GM18868 (cell line): ENCODE measurements at regions not wholly inside any gene's neighbourhood (a gene's known extent, or its start where the extent isn't known, plus 50 kb on each side); places are given as distances from the start of the nearest gene placed in this dataset.

Experiments used
- ATAC-seq: cut with Tn5 transposase; IDR thresholded peaks from one replicate; pipeline ENCODE4 v1.9.1; 2021; ENCODE audit warnings: mild to moderate bottlenecking, moderate library complexity; ENCODE audit not compliant: unreplicated experiment

GRCh38 chr21:41037212-41037611 lies 130.7 kb upstream of the BACE2 start:
- no peak for ATAC-seq

GRCh38 chr21:41037936-41038335 lies 130.0 kb upstream of the BACE2 start:
- ATAC-seq: no peak

GRCh38 chr21:41043014-41043413 lies 124.9 kb upstream of the BACE2 start:
- no peak for ATAC-seq

- no peak for ATAC-seq
These were observed 122.3 kb upstream of the BACE2 start for GRCh38 chr21:41045534-41046268.

- no peak for ATAC-seq
These were observed 119.8 kb upstream of the BACE2 start for GRCh38 chr21:41048145-41048544.

GRCh38 chr21:41048623-41049022 lies 119.3 kb upstream of the BACE2 start:
- ATAC-seq: no peak

- no peak for ATAC-seq
These were observed 115.0 kb upstream of the BACE2 start for GRCh38 chr21:41052820-41053555.

- no peak for ATAC-seq
These were observed 113.9 kb upstream of the BACE2 start for GRCh38 chr21:41054018-41054578.

- ATAC-seq: no peak
These were observed 112.7 kb upstream of the BACE2 start for GRCh38 chr21:41055266-41055665.

- ATAC-seq: no peak
These were observed 108.1 kb upstream of the BACE2 start for GRCh38 chr21:41059871-41060270.

GRCh38 chr21:41061701-41062100 lies 106.3 kb upstream of the BACE2 start:
- ATAC-seq: no peak

GRCh38 chr21:41064334-41064791 lies 103.6 kb upstream of the BACE2 start:
- ATAC-seq: no peak

- ATAC-seq: no peak
These were observed 103.0 kb upstream of the BACE2 start for GRCh38 chr21:41064951-41065350.

- ATAC-seq: no peak
These were observed 102.4 kb upstream of the BACE2 start for GRCh38 chr21:41065539-41065938.

- no peak for ATAC-seq
These were observed 101.6 kb upstream of the BACE2 start for GRCh38 chr21:41066086-41066938.

- no peak for ATAC-seq
These were observed 100.3 kb upstream of the BACE2 start for GRCh38 chr21:41067709-41068108.

GRCh38 chr21:41068496-41068895 lies 99.5 kb upstream of the BACE2 start:
- no peak for ATAC-seq

GRCh38 chr21:41068967-41069642 lies 98.9 kb upstream of the BACE2 start:
- peak; percentile 64 for ATAC-seq

GRCh38 chr21:41070284-41070683 lies 97.7 kb upstream of the BACE2 start:
- ATAC-seq: no peak
